ENCODE measurements at regions not wholly inside any gene's neighbourhood (a gene's known extent, or its start where the extent isn't known, plus 50 kb on each side); places are given as distances from the start of the nearest gene placed in this dataset.

GRCh38 chr6:82013561-82014530 is 233.7 kb downstream of the IBTK start:
- DNase-seq, result no peak

- DNase-seq, result no peak
Measured at GRCh38 chr6:82006027-82006738, 241.4 kb downstream of the IBTK start.

- DNase-seq, result no peak
Measured at GRCh38 chr6:82000551-82000950, 247.0 kb downstream of the IBTK start.

GRCh38 chr6:81999826-82000225 is 247.3 kb upstream of the TENT5A start:
- DNase-seq, result no peak

GRCh38 chr6:81999270-81999669 is 246.8 kb upstream of the TENT5A start:
- no peak for DNase-seq

GRCh38 chr6:81998432-81998831 is 246.0 kb upstream of the TENT5A start:
- no peak for DNase-seq

GRCh38 chr6:81997090-81997926 is 244.8 kb upstream of the TENT5A start:
- no peak for DNase-seq

GRCh38 chr6:81996414-81996813 is 243.9 kb upstream of the TENT5A start:
- DNase-seq, result no peak

GRCh38 chr6:81995548-81996289 is 243.2 kb upstream of the TENT5A start:
- no peak for DNase-seq

GRCh38 chr6:81988871-81989270 is 236.4 kb upstream of the TENT5A start:
- no peak for DNase-seq

GRCh38 chr6:81988446-81988845 is 236.0 kb upstream of the TENT5A start:
- DNase-seq, result no peak

- no peak for DNase-seq
Measured at GRCh38 chr6:81987293-81987692, 234.8 kb upstream of the TENT5A start.

- no peak for DNase-seq
Measured at GRCh38 chr6:81985191-81985590, 232.7 kb upstream of the TENT5A start.

- no peak for DNase-seq
Measured at GRCh38 chr6:81984599-81984998, 232.1 kb upstream of the TENT5A start.

GRCh38 chr6:81981812-81982211 is 229.3 kb upstream of the TENT5A start:
- no peak for DNase-seq

- DNase-seq, result no peak
Measured at GRCh38 chr6:81979767-81980166, 227.3 kb upstream of the TENT5A start.

- no peak for DNase-seq
Measured at GRCh38 chr6:81979329-81979728, 226.8 kb upstream of the TENT5A start.

- no peak for DNase-seq
Measured at GRCh38 chr6:81978230-81978629, 225.7 kb upstream of the TENT5A start.

- DNase-seq, result no peak
Measured at GRCh38 chr6:81977486-81977885, 225.0 kb upstream of the TENT5A start.

GRCh38 chr6:81969814-81970213 is 217.3 kb upstream of the TENT5A start:
- DNase-seq, result no peak

- no peak for DNase-seq
Measured at GRCh38 chr6:81969011-81969410, 216.5 kb upstream of the TENT5A start.

- DNase-seq, result no peak
Measured at GRCh38 chr6:81966968-81967367, 214.5 kb upstream of the TENT5A start.

All from COR-L47 (cell line).